HFFc6 (cell line): ENCODE measurements at regions not wholly inside any gene's neighbourhood (a gene's known extent, or its start where the extent isn't known, plus 50 kb on each side); places are given as distances from the start of the nearest gene placed in this dataset.

Experiments used
- DNase-seq: peaks from one replicate; pipeline ENCODE4 v3.0.0-alpha.2; 2018
- H3K27ac Mint-ChIP-seq: 2 replicates; pipeline ENCODE4 v1.8.0; 2020; ENCODE audit warnings: mild to moderate bottlenecking, mixed read lengths
- H3K27me3 Mint-ChIP-seq: 2 replicates; pipeline ENCODE4 v1.8.0; 2021; ENCODE audit warnings: mild to moderate bottlenecking, moderate library complexity, mixed read lengths; ENCODE audit not compliant: insufficient read depth
- H3K36me3 Mint-ChIP-seq: 2 replicates; pipeline ENCODE4 v1.8.0; 2021; ENCODE audit warnings: low read depth, mixed read lengths
- H3K4me1 Mint-ChIP-seq: 2 replicates; pipeline ENCODE4 v1.8.0; 2020; ENCODE audit warnings: low read depth, mixed read lengths
- H3K4me3 Mint-ChIP-seq: 2 replicates; pipeline ENCODE4 v1.8.0; 2020; ENCODE audit warnings: mild to moderate bottlenecking, moderate library complexity, mixed read lengths
- H3K9me3 Mint-ChIP-seq: 2 replicates; pipeline ENCODE4 v1.8.0; 2020; ENCODE audit warnings: mild to moderate bottlenecking, mixed read lengths
- TF ChIP-seq, protein P1 (sequence below): fragments of 200-600 bp; sonication (generic); IDR thresholded peaks from 2 replicates; pipeline ENCODE4 v1.5.0; 2021; ENCODE audit warnings: antibody characterized with exemption, mild to moderate bottlenecking

DNA sequence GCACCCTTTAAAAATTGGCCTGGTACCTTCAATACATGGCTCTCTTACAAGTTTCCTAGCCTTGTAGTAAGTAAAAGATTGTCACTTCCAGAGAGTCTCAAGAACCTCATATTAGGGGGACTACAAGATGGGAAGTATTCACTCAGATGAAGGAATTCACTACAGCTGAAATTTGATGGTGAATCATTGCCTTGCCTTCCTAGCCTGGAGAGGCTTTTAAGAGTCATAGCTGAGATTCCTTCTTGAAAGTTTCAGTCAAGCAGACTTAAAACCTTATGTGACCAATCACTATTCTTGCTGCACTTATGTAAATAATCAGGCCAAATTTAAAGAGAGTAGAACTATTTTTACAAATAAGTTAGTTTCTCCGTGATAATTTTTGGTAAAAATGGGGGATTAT lies 451.6 kb downstream of the TRHDE start:
- DNase-seq: peak; percentile 1
- H3K4me3 Mint-ChIP-seq: no peak overlapping the region
- H3K9me3 Mint-ChIP-seq: no peaks in the 10 kb centered on the region; the same call in 1 of the 2 replicates
- TF ChIP-seq, protein P1, sequence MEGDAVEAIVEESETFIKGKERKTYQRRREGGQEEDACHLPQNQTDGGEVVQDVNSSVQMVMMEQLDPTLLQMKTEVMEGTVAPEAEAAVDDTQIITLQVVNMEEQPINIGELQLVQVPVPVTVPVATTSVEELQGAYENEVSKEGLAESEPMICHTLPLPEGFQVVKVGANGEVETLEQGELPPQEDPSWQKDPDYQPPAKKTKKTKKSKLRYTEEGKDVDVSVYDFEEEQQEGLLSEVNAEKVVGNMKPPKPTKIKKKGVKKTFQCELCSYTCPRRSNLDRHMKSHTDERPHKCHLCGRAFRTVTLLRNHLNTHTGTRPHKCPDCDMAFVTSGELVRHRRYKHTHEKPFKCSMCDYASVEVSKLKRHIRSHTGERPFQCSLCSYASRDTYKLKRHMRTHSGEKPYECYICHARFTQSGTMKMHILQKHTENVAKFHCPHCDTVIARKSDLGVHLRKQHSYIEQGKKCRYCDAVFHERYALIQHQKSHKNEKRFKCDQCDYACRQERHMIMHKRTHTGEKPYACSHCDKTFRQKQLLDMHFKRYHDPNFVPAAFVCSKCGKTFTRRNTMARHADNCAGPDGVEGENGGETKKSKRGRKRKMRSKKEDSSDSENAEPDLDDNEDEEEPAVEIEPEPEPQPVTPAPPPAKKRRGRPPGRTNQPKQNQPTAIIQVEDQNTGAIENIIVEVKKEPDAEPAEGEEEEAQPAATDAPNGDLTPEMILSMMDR: no peak
- H3K27ac Mint-ChIP-seq: no peak overlapping the region
- H3K27me3 Mint-ChIP-seq: peaks cover 1% of the 10 kb centered on the region
- H3K4me1 Mint-ChIP-seq: no peaks in the 10 kb centered on the region
- H3K36me3 Mint-ChIP-seq: no peaks in the 10 kb centered on the region

DNA sequence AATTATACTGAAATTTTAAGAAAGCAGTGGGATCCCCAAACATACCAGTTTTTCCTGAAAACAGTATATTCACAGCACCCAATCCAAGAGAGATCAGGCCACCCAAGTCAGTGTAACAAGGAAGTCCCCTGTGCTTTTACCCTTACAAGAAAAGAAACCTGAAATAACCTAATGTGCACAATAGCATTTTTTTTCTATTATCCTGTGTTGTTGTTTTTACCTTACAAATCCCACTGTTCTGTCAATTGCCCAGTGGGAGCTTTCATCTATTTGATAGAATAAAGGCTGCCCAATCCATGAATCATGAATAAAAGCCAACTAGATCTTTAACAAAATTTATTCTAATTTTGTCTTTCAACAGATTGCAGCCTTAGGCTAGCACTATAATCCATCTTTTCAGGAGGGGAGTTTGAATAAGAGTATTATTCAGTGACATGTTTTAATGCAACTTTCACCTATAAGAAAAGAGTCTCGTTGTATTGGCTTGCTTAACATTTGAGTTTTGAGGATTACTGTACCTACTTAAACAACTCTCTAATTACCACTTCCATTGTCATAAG lies 457.4 kb downstream of the TRHDE start:
- Mint-ChIP-seq H3K27ac (no peak overlapping the region), H3K27me3 (peaks cover 1% of the 10 kb centered on the region)
- TF ChIP-seq, protein P1: no peak

DNA sequence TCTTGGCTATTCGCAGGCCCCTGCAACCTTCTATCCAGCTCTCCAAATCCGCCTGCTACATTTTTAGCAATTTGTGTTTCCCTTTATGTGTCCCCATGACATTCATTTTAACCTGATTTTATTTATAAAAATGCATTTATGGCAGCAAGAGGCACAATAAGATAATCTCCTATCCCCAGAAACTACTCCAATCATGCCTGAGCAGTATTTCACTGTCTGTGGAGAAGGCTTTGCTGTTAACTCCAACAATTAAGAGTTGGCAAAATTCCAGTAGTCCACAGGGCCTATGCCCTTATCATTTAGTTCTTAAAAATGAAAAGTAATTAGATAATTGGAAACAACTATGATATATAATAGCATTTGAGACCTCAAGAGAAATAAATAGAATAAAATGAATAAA lies 462.4 kb downstream of the TRHDE start:
- TF ChIP-seq, protein P1: no peak
- H3K4me1 Mint-ChIP-seq: no peaks in the 10 kb centered on the region
- no peak for DNase-seq
- H3K4me3 Mint-ChIP-seq: no peak overlapping the region
- H3K36me3 Mint-ChIP-seq: no peaks in the 10 kb centered on the region
- H3K27ac Mint-ChIP-seq: no peak overlapping the region
- H3K27me3 Mint-ChIP-seq: no peaks in the 10 kb centered on the region
- H3K9me3 Mint-ChIP-seq: no peaks in the 10 kb centered on the region

More for the DNA sequence above, 457.4 kb downstream of the TRHDE start:
- no peak for DNase-seq
- H3K9me3 Mint-ChIP-seq: no peaks in the 10 kb centered on the region
- H3K4me3 Mint-ChIP-seq: no peak overlapping the region
- H3K36me3 Mint-ChIP-seq: no peaks in the 10 kb centered on the region
- H3K4me1 Mint-ChIP-seq: no peaks in the 10 kb centered on the region

DNA sequence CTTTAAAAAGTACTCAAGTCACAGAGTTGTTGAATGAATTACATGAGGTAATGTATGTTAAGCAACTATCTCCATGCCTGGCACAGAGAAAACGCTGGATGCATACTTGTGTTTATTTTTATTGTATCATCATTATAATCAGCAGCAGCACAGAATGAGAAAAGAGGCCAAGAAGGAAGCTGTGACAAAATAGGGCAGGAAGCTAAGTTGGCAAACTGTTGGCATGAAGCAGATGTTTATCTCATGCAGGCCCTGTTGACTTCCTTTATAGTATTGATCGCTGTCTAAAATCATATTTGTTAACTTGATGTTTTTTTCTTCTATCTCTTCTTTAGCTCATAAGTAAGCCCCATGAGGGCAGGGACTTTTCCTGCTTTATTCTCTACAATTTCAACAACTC lies 466.6 kb downstream of the TRHDE start:
- Mint-ChIP-seq H3K4me3 (no peak overlapping the region), H3K27me3 (no peaks in the 10 kb centered on the region), H3K4me1 (no peaks in the 10 kb centered on the region), H3K27ac (no peak overlapping the region), H3K36me3 (no peaks in the 10 kb centered on the region), H3K9me3 (peaks cover 7% of the 10 kb centered on the region)
- DNase-seq: no peak
- TF ChIP-seq, protein P1: no peak

DNA sequence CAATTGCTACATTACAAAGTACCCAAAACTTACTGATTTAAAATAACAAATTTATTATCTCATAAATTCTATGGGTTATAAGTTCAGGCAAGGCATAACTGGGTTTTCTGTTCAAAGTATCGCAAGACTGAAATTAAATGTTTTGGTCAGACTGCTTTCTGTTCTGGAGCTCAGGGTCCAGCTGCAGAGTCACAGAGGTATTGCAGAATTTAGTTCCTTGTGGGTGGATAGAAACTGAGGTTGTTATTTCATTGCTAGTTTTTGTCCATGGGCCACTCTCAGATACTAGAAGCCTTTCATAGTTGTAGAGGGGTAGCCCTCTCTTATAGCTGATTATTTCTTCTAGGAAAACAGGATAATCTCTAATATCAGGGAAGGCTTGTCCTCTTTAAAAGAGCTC lies 467.9 kb downstream of the TRHDE start:
- Mint-ChIP-seq H3K27ac (no peak overlapping the region), H3K36me3 (no peaks in the 10 kb centered on the region), H3K27me3 (no peaks in the 10 kb centered on the region), H3K9me3 (peaks cover 7% of the 10 kb centered on the region), H3K4me1 (no peaks in the 10 kb centered on the region), H3K4me3 (no peak overlapping the region)
- DNase-seq: no peak
- TF ChIP-seq, protein P1: no peak

DNA sequence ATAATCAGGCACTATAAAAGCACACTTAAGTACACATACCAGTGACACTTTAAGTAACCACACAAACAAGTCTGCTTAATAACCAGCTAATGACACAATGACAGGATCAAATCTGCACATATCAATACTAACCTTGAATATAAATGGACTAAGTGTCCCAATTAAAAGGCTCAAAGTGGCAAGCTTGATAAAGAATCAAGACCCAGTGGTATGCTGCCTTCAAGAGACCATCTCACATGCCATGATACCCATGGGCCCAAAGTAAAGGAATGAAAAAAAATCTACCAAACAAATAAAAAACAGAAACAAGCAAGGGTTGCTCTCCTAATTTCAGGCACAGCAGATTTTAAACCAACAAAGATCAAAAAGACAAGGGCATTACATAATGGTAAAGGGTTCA lies 470.4 kb downstream of the TRHDE start:
- H3K4me1 Mint-ChIP-seq: no peaks in the 10 kb centered on the region
- no peaks in the 10 kb centered on the region for H3K27me3 Mint-ChIP-seq
- peaks cover 7% of the 10 kb centered on the region for H3K9me3 Mint-ChIP-seq
- TF ChIP-seq, protein P1: no peak
- no peak overlapping the region for H3K4me3 Mint-ChIP-seq
- no peak for DNase-seq
- no peak overlapping the region for H3K27ac Mint-ChIP-seq
- H3K36me3 Mint-ChIP-seq: no peaks in the 10 kb centered on the region
